ENCODE measurements at regions not wholly inside any gene's neighbourhood (a gene's known extent, or its start where the extent isn't known, plus 50 kb on each side); places are given as distances from the start of the nearest gene placed in this dataset.

GRCh38 chr12:90020881-90021280, 312.2 kb upstream of the ATP2B1 start:
- TF ChIP-seq CTCF (IDR thresholded peaks at IDR 0.05; ENCODE audit: low read depth, low read length), result no peak
- no peak for TF ChIP-seq EZH2phosphoT487 (IDR thresholded peaks at IDR 0.05; ENCODE audit: low read depth)
